ENCODE measurements at regions not wholly inside any gene's neighbourhood (a gene's known extent, or its start where the extent isn't known, plus 50 kb on each side); places are given as distances from the start of the nearest gene placed in this dataset.

GRCh38 chr1:48077795-48078222 is 80.6 kb upstream of the TRABD2B start:
- no peak overlapping the region for H3K4me3 ChIP-seq (ENCODE audit: control extremely low read depth in 1 of 5, extremely low read depth in 1 of 5, insufficient read depth in 1 of 5, low read depth in 2 of 5, low read length in 4 of 5)
- ATAC-seq (ENCODE audit: low read depth) (no peak), DNase-seq (no peak)
- H3K27me3 ChIP-seq (replicated peaks in 1 of 4; ENCODE audit: control extremely low read depth in 1 of 4, control insufficient read depth in 3 of 4, insufficient read depth in 4 of 4, low read length in 3 of 4), result peaks cover 0 to 3% (median 3%) of the 10 kb centered on the region in 4 experiments
- TF ChIP-seq EZH2 (IDR thresholded peaks at IDR 0.05; ENCODE audit: borderline replicate concordance, insufficient read depth, low read depth, low read length, poor library complexity, severe bottlenecking), result no peak
- TF ChIP-seq, protein P1, sequence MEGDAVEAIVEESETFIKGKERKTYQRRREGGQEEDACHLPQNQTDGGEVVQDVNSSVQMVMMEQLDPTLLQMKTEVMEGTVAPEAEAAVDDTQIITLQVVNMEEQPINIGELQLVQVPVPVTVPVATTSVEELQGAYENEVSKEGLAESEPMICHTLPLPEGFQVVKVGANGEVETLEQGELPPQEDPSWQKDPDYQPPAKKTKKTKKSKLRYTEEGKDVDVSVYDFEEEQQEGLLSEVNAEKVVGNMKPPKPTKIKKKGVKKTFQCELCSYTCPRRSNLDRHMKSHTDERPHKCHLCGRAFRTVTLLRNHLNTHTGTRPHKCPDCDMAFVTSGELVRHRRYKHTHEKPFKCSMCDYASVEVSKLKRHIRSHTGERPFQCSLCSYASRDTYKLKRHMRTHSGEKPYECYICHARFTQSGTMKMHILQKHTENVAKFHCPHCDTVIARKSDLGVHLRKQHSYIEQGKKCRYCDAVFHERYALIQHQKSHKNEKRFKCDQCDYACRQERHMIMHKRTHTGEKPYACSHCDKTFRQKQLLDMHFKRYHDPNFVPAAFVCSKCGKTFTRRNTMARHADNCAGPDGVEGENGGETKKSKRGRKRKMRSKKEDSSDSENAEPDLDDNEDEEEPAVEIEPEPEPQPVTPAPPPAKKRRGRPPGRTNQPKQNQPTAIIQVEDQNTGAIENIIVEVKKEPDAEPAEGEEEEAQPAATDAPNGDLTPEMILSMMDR (IDR thresholded peaks at IDR 0.05), result no peak
- no peaks in the 10 kb centered on the region for H3K9me3 ChIP-seq (ENCODE audit: control extremely low read depth in 1 of 3, control insufficient read depth in 2 of 3, insufficient read depth in 1 of 3, low read length in 2 of 3)
- H2AFZ ChIP-seq (ENCODE audit: insufficient read depth, low read depth, low read length, poor library complexity, severe bottlenecking), result no peak overlapping the region
- Mint-ChIP-seq H3K4me3 (no peak overlapping the region), H3K27ac (no peak overlapping the region), H3K27me3 (peaks cover 18% of the 10 kb centered on the region), H3K4me1 (peaks cover 3% of the 10 kb centered on the region), H3K9me3 (ENCODE audit: insufficient read depth) (no peaks in the 10 kb centered on the region)
- intact Hi-C loops (cut with micrococcal nuclease), result no loop called here
- H3K4me1 ChIP-seq (ENCODE audit: control insufficient read depth in 2 of 2, insufficient read depth in 2 of 2, low read length in 2 of 2), result no peaks in the 10 kb centered on the region
- no peaks in the 10 kb centered on the region for H4K20me1 ChIP-seq (ENCODE audit: control insufficient read depth, insufficient read depth, low read length, poor library complexity, severe bottlenecking)
- H3K79me2 ChIP-seq (ENCODE audit: control insufficient read depth, insufficient read depth, low read length), result no peaks in the 10 kb centered on the region
- H3K4me2 ChIP-seq (replicated peaks; ENCODE audit: low read depth, low read length, poor library complexity, severe bottlenecking), result no peak overlapping the region
- no peak overlapping the region for H3K9ac ChIP-seq (ENCODE audit: low read length)
- H3K27ac ChIP-seq (ENCODE audit: low read length in 2 of 2), result no peak overlapping the region
- POLR2A ChIA-PET, result no interaction called here
- no peaks in the 10 kb centered on the region for H3K36me3 ChIP-seq (replicated peaks in 1 of 2; ENCODE audit: control extremely low read depth in 1 of 2, control insufficient read depth in 1 of 2, extremely low read depth in 1 of 2, insufficient read depth in 2 of 2, low read length in 1 of 2)
- 80% methylated on average over 1 of the region's 5 CpGs for WGBS (ENCODE audit: insufficient coverage)
- CTCF ChIA-PET, result no interaction called here

GRCh38 chr1:48076017-48076416 is 78.8 kb upstream of the TRABD2B start:
- ATAC-seq (ENCODE audit: low read depth), result no peak
- DNase-seq, result no peak

More at GRCh38 chr1:48076017-48076416, 78.8 kb upstream of the TRABD2B start:
- H3K9me3 Mint-ChIP-seq (ENCODE audit: insufficient read depth), result no peaks in the 10 kb centered on the region
- Histone ChIP-seq H3K4me1 (ENCODE audit: control insufficient read depth in 2 of 2, insufficient read depth in 2 of 2, low read length in 2 of 2) (no peaks in the 10 kb centered on the region), H3K79me2 (ENCODE audit: control insufficient read depth, insufficient read depth, low read length) (no peaks in the 10 kb centered on the region), H3K4me3 (ENCODE audit: control extremely low read depth in 1 of 5, extremely low read depth in 1 of 5, insufficient read depth in 1 of 5, low read depth in 2 of 5, low read length in 4 of 5) (no peak overlapping the region), H2AFZ (ENCODE audit: insufficient read depth, low read depth, low read length, poor library complexity, severe bottlenecking) (no peak overlapping the region), H3K27ac (ENCODE audit: low read length in 2 of 2) (no peak overlapping the region), H3K4me2 (replicated peaks; ENCODE audit: low read depth, low read length, poor library complexity, severe bottlenecking) (no peak overlapping the region), H3K27me3 (replicated peaks in 1 of 4; ENCODE audit: control extremely low read depth in 1 of 4, control insufficient read depth in 3 of 4, insufficient read depth in 4 of 4, low read length in 3 of 4) (peaks cover 0 to 3% (median 3%) of the 10 kb centered on the region in 4 experiments), H4K20me1 (ENCODE audit: control insufficient read depth, insufficient read depth, low read length, poor library complexity, severe bottlenecking) (no peaks in the 10 kb centered on the region), H3K9me3 (ENCODE audit: control extremely low read depth in 1 of 3, control insufficient read depth in 2 of 3, insufficient read depth in 1 of 3, low read length in 2 of 3) (no peaks in the 10 kb centered on the region), H3K9ac (ENCODE audit: low read length) (no peak overlapping the region), H3K36me3 (replicated peaks in 1 of 2; ENCODE audit: control extremely low read depth in 1 of 2, control insufficient read depth in 1 of 2, extremely low read depth in 1 of 2, insufficient read depth in 2 of 2, low read length in 1 of 2) (no peaks in the 10 kb centered on the region)
- H3K4me3 Mint-ChIP-seq, result no peak overlapping the region
- intact Hi-C loops (cut with micrococcal nuclease), result no loop called here
- TF ChIP-seq, protein P1 (IDR thresholded peaks at IDR 0.05), result no peak
- TF ChIP-seq EZH2 (IDR thresholded peaks at IDR 0.05; ENCODE audit: borderline replicate concordance, insufficient read depth, low read depth, low read length, poor library complexity, severe bottlenecking), result no peak
- H3K27ac Mint-ChIP-seq, result no peak overlapping the region
- ChIA-PET POLR2A (no interaction called here), CTCF (no interaction called here)
- H3K27me3 Mint-ChIP-seq, result peaks cover 24% of the 10 kb centered on the region
- peaks cover 3% of the 10 kb centered on the region for H3K4me1 Mint-ChIP-seq
